MM.1S (cell line): ENCODE measurements at regions not wholly inside any gene's neighbourhood (a gene's known extent, or its start where the extent isn't known, plus 50 kb on each side); places are given as distances from the start of the nearest gene placed in this dataset.

ENCODE experiments used
- CTCF ChIP-seq: fragments of 300-600 bp; sonication (generic); IDR thresholded peaks from 2 replicates; pipeline ENCODE4 v1.5.1; 2016; ENCODE audit warnings: antibody characterized with exemption, low read length, mixed read lengths
- EZH2 ChIP-seq: fragments of 300-600 bp; sonication (generic); optimal IDR thresholded peaks from 2 replicates; pipeline ENCODE3; 2017; ENCODE audit warnings: low read depth, mild to moderate bottlenecking, antibody characterized with exemption, low read length, mixed read lengths

- no peak for TF ChIP-seq CTCF
- TF ChIP-seq EZH2 = no peak
These were observed 63.1 kb upstream of the FREM3 start for GRCh38 chr4:143763587-143763986.
